HT-29 (cell line): ENCODE measurements at regions not wholly inside any gene's neighbourhood (a gene's known extent, or its start where the extent isn't known, plus 50 kb on each side); places are given as distances from the start of the nearest gene placed in this dataset.

ENCODE experiments used
- DNase-seq: peaks from one replicate; pipeline ENCODE4 v3.0.0-alpha.2; 2015; ENCODE audit warnings: low spot score

DNA sequence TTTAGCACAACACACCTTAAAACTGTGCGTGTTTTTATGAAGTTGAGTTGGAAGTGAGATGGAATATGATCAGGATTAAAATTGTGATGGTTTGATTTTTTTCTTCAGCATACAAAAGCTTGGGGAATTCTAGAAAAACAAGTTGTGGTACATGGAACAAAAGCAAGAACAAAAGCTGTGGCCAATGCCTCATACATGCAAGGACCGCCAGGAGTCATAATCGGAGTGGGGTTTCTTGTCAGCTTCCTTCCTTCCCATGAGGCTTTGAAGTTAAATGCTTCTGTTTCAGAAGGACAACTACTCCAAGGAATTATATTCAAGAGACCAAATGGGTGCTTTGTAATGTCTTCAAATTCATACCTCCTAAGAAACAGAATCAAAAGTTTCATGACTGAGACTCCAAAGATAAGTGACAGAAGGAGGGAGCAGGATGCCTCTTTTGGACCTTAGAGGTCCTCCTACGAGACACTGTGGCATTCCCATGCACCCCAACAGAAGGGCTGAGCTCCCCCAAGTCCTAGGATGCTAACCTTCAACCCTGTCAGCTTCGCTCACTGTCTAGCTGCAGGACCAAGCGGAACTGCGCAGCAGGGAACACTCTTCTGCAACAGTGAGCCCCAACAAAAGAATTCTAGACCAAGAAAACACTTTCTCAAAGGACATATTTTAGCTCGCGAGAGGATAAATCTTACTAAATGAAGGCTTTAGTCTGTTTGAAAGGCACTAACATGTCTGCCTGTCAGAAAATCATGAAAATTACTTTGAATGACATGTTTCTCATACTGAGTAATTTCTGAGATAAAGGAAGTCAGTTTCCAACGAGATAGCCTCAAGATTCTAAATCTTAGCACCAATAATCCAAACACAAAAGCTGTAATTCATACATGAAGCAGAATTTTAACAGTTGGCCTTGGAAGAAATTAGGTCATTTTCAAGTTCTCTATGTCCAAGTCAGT is 108.5 kb upstream of the NHSL1 start:
- no peak for DNase-seq

DNA sequence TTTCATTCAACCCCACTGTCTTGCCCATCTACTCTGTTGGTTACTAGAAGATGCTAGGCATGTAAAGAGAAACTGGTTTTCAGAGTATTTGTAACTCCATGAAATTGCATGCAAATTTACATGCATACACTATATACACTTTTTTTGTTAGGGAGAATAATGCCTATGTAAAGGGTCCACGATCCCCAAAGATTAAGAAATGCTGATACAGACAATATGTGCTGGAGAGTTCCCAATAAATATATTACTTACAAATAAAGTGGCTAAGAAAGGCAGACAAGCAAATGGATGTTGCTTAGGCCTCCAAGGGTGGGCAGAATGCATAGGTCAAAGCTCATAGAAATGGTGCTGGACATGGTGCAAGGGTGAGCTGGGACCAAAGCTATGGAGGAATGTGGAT is 109.6 kb upstream of the NHSL1 start:
- DNase-seq = no peak

DNA sequence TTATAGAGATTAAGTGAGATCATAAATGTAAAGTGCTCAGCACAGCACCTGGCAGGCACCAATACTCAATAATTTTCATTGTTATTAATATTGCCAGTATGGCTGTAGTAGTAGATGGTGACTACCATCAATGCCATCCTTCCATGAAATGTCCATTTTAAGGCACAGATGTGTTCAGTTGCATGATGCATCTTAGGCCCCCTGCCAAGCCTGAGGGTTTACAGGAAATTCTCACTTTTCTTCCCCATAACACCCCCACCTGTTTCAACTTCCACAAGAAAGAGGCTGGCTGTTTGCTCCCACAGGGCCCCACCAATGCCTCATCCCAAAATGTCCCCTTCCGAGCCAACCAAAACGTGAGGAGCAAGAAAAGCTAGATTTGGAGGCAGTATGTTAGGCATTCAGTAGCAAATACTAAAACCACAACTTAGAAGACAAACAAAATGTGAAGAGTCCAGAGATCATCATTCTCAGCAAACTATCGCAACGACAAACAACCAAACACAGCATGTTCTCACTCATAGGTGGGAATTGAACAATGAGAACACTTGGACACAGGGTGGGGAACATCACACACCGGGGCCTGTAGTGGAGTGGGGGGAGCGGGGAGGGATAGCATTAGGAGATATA is 110.6 kb upstream of the NHSL1 start:
- no peak for DNase-seq

DNA sequence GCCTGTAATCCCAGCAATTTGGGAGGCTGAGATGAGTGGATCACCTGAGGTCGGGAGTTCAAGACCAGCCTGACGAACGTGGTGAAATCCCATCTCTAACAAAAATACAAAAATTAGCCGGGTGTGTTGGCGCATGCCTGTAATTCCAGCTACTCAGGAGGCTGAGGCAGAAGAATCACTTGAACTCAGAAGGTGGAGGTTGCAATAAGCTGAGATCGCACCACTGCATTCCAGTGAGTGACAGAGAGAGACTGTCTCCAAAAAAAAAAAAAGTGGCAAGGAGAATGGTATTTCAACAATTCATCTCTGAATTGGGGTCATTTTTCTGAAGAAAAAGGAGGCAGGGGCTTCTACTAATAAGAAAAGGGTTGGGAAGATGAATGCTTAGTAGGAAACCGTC is 111.5 kb upstream of the NHSL1 start:
- DNase-seq = no peak

DNA sequence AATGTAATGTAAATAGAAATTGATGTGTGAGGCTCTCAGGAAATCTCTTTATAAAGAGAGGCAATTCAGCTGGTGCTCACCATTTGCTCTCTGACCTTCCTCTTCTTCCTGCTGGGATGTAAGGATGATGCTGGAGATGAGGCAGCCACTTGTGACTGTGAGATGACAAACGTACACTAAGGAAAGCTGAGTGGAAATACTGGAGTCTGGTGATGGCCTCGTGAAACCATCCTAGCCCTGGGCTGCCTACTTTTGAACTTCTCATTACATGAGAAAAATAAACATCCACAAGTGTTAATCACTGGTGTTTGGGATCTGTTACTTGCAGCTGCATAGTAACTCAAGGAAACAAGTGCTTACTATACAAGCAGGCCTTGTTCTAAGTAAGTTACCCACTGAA is 114.9 kb upstream of the NHSL1 start:
- DNase-seq = no peak

DNA sequence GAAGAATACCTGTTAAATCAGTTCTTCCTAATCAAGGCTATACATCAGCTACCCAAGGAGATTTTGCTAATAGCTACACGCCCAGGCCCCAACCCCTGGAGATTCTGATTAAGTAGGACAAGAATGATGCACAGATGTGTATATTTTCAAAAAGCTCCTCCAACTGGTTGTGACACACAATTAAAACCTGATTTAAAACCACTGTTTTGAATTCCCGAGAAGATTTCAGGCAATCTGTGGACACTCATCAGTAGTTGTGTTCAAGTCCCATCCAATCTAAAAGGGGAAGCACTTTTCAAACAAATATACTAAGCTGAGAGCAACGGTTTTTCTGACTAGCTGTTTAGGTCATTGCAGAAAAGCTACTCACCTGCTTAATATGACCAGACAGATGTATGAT is 118.9 kb upstream of the NHSL1 start:
- no peak for DNase-seq

DNA sequence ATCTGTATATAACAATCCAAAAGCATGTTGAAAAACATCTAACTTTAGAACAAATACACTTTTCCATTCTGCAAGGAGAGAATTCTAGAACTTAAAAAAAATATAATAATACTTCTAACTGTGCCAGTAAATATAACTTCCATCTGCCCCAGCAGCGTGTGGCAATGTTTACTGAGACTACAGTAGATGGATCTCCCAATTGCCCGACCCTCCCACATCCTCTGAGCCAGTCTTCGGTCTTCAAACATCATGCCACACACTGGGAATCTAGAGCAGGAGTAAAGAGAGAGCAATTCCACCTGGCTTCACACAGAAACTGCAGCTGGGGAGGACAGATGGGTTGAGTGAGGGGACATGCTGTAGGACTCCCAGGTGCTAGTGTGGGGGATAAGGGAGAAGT is 121.3 kb upstream of the NHSL1 start:
- DNase-seq = no peak

DNA sequence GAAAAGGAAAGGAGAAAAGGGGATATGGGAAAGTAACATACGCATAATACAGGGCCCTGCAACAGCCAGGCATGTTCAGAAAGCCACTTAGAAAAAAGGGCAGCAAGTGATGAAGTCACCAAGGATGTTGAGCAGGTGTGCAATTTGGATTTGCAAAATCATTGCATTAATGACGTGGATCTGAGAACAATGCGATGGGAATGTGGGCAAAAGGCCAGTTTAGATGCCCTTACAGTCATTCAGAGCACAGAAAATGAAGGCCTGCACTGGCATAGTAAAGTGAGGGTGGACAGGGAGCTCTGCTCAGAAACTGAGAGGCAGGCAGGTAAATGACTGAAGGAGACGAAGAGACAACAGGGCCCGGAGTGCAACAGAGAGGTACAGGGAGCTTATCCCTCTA is 123.7 kb upstream of the NHSL1 start:
- no peak for DNase-seq

DNA sequence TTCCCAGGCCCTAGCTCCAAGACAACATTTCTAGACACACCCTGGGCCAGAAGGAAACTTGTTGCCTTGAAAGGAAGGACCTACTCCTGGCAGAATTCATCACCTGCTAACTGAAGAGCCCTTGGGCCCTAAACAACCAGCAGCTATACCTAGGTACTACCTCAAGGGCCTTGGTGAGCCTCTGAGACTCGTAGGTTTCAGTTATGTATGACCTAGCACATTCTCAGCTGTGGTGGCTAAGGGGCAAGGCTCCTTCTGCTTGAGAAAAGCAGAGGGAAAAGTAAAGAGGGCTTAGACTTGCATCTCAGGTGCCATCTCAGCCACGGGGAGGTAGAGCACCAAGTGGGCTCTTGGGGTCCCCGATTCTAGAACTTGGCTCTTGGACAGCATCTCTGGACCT is 132.3 kb upstream of the NHSL1 start:
- no peak for DNase-seq

DNA sequence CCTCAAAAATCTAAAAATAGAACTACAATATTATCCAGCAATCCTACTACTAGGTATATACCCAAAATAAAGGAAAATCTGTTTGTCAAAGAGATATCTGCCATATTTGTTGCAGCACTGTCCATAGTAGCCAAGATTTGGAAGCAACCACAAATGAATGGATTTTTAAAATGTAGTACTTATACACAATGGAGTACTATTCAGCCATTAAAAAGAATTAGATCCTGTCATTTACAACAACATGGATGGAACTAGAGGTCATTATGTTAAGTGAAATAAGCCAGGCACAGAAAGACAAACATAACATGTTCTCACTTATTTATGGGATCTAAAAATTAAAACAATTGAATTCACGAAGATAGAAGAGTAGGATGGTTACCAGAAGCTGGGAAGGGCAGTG is 135.7 kb upstream of the CCDC28A start:
- no peak for DNase-seq

DNA sequence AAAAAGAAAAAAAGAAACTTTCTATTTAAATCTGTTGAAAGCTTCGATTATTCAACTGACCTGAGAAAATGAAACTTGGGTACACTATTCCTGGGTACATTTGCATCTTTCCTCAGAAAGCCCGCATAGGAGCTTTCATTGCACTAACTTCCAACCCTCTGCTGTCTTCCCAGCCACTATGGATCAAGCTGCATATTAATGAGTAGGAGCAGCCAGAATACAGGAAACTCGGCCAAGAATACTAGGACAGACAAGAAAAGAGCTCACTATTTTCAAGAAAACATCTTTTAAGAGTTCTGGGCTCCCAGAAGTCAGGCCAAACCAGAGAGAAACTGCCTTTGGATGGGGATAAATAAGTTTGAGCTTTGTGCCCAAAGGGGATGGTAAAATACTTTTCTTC is 135.0 kb upstream of the CCDC28A start:
- no peak for DNase-seq

DNA sequence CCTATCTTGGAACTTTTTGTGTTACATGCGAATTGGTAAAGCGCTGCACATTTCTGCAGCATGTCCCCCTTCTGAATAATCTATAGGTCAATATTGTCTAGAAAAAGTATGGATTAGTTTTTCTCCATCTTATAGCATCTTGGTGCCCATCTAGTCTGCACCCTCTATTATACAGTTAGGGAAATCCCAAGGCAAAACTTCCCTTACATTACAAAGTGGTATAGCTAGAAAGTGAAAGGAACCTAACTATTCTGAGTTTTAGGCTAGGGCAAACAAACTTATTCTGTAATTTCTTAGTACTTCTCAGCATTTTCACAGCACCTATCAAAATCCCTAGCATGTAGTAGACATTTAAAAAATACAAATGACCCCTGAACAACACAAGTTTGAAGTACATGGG is 133.5 kb upstream of the CCDC28A start:
- DNase-seq = no peak

DNA sequence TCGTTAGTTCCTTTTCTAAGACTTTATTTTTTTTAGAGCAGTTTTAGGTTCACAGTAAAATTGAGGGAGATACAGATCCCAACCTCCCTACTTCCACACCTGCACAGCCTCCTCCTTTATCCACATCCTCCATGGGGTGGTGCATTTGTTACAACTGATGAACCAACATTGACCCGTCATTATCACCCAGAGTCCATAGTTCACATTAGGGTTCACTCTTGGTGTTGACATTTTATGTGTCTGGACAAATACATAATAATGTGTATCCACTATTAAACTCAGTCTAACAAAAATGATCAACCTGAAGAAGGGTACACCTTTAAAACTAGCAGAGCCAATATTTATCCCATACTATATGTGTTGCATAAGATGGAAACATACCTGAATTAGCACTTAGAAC is 130.4 kb upstream of the CCDC28A start:
- no peak for DNase-seq

DNA sequence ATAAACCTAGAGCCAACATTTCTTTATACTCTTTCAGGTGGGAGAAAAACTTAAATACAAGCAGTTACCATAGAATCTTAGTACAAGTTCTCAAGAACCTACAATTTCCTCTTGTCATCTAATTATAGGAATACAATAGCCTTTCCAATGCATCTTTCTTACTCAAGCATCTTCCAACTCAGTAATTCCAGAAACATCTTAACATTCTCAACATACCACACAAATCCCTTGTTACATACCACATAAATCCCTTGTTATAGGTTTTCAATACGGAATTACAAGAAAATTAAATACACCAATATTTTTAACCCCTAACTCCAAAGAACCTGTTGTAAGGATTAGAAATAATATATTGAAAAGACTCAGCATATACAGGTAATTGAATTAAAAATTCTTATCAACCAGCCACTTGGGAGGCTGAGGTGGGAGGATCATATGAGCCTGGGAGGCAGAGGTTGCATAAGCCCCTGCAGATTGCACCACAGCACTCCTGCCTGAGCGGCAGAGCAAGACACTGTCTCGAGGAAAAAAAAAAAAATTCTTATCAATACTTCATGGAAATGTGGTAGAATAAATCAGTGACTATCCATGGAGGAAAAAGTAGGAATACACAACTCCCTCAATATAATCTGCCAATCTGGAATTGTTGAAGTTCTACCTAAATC is 127.5 kb upstream of the CCDC28A start:
- DNase-seq = no peak

DNA sequence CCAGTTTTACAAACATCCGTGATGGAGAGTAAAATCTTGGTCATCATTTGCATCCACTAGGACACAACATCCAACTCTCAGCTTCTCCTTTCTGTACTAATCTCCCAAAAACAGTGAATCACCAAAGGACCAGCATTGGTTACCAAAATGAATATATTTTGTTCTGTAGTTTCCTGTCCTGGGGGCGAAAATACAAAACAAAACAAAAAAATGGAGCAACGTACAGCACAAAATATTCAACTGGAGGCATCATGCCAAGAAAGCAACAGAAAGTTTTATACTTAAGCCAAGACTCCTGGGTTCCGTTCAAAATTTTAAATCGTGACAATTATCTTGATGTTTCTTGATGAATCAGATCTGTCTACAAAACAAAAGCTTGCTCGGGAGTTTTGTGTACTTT is 126.6 kb upstream of the CCDC28A start:
- DNase-seq = no peak

DNA sequence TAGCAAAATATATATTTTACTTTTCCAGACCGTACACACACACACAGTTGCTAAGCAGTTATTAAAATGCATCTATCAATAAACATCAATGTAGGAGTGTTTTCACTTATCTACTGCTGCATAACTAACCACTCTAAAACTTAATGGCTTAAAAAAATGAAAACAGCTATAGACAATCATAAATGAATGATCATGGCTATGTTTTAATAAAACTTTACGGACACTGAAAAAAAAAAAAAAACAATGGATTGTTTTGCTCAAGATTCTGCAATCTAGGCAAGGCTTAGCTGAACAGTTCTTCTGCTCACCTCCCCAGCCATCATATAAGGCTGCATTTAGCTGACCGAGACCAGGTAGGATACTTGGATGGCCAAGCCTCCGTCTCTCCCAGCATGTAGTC is 125.4 kb upstream of the CCDC28A start:
- DNase-seq = no peak

DNA sequence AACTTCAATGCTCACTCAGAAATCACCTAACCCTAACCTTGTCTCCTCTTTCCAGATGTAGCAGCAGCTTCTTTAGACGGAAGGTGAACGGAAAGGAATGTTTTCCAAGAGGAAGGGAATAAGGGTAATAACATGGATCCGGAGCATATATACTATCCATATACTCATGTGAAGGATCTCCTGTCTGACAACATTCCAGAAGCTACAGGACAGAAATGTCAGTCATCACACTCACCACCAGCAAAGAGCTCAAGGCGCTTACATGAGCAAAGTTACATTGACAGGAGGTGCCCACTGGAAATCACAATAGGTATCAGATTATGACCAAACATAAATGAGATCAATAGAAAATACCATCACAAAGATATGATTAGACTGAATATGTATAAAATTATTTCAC is 122.1 kb upstream of the CCDC28A start:
- no peak for DNase-seq

DNA sequence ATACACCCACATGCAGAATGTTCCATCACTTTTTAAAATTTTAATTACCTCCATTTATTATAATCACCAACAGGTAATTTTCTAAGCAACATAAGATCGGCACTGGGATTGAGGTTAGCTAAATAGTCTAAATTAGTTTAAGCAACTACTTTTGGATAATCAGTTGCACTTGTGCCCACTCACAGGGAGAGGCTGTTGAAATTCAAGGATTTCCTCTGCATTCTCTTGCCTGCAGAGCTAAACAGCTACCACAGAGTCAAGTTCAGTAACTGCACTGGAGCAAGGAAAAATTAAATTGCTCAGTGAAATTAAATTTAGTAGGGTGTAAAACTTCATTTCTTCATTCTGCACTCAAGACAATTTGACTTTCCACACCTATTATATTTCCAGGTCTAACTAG is 120.7 kb upstream of the CCDC28A start:
- no peak for DNase-seq

DNA sequence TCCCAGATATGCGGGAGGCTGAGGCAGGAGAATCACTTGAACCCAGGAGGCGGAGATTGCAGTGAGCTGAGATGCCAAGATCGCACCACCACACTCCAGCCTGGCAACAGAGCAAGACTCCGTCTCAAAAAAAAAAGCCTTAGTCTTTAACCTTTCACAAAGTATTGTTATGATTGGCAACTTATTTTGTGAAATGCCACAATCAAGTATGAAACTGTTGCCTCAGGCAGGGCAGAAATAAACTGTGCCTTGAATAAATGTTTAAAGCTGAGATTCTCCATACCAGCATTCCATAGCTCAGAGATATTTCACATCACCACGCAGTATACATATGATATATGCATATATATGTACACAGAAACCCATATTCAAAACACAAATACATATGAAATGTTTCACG is 120.1 kb upstream of the CCDC28A start:
- DNase-seq = no peak

DNA sequence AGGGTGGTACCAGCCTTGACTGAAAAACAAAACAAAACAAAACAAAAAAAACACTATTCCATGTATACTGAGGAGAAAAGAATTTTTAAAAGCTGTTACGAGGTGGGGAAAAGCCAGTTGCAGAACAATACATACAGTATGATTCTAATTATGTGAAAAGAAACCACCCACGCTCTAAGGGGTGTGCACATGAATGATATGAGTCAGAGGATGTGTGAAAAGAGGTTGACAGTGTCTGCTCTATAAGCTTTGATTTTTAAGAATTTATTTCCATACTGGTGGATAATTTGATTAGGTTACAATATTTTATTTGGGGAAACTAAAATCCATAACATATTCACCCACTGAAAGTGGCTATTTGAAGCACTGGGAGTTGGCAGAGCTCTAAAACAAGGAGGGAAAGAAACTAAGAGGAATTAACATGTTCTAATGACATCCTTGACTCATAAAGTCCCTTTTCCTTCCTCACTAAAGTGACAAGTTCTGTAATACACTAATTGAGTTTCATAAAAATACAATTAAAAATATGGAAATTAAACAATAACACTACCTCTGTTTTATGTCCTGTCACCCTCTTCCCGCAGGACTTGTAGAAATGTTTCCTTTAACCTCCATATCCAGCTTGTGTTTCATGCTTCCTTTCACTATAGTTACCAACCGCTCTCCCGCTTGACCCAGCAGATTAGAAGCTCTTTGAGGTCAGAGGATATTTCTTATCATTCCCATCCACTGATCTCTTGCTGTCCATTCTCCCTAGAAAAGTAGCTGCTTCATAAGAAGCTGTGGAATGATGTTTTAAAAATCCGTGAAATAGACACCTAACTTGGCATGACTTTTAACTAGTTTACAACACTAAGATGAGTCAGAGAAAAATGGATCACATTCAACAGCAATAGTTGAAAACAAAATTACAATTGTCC is 118.6 kb upstream of the CCDC28A start:
- DNase-seq = no peak

DNA sequence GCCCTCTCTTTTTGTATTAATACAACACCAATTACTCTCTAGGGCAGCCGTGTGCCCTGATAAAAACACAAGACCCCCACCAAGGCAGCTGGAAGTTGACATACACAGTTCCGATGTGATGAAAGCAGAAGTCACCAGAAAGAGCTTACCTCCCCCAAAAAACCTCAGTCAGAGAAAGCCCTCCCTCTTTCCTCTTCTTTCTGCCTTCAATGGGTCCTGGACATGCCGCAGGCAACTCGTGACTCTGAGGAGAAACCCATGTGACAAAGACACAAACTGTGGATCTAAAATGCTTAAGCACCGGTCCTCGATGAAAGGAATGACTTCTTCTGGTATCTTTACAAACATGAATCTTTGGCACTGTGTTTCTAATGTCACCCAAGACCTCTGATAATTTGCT is 117.7 kb upstream of the CCDC28A start:
- DNase-seq = no peak
